ENCODE measurements at regions not wholly inside any gene's neighbourhood (a gene's known extent, or its start where the extent isn't known, plus 50 kb on each side); places are given as distances from the start of the nearest gene placed in this dataset.

GRCh38 chr2:220347626-220348025 lies 720.2 kb downstream of the SLC4A3 start:
- no peak overlapping the region for H3K4me3 ChIP-seq (ENCODE audit: low read depth, low read length)
- TF ChIP-seq, protein P1, sequence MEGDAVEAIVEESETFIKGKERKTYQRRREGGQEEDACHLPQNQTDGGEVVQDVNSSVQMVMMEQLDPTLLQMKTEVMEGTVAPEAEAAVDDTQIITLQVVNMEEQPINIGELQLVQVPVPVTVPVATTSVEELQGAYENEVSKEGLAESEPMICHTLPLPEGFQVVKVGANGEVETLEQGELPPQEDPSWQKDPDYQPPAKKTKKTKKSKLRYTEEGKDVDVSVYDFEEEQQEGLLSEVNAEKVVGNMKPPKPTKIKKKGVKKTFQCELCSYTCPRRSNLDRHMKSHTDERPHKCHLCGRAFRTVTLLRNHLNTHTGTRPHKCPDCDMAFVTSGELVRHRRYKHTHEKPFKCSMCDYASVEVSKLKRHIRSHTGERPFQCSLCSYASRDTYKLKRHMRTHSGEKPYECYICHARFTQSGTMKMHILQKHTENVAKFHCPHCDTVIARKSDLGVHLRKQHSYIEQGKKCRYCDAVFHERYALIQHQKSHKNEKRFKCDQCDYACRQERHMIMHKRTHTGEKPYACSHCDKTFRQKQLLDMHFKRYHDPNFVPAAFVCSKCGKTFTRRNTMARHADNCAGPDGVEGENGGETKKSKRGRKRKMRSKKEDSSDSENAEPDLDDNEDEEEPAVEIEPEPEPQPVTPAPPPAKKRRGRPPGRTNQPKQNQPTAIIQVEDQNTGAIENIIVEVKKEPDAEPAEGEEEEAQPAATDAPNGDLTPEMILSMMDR (IDR thresholded peaks at IDR 0.05; ENCODE audit: borderline replicate concordance, insufficient read depth, low read depth, low read length): no peak

DNA sequence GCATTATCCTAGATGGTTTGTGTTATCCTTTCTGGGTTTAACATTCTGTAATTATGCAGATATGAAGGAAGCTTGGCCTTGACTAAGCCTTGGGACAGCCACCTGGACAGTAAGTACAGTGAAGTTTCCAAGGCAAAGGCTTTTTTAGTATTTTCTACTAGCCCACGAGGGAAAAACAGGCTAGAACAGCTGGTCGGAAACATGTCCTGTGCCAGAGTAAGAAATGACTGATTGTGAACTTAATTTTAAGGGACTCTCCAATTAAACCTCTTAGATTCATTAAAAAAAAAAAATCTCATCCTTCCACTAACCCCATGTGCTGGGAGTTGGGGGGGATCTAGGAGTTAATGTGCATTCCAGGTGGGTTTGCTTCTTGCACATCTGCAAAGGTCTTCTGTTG lies 720.8 kb downstream of the SLC4A3 start:
- no peak overlapping the region for H3K4me3 ChIP-seq (ENCODE audit: low read depth, low read length)
- TF ChIP-seq, protein P1 (IDR thresholded peaks at IDR 0.05; ENCODE audit: borderline replicate concordance, insufficient read depth, low read depth, low read length): no peak

DNA sequence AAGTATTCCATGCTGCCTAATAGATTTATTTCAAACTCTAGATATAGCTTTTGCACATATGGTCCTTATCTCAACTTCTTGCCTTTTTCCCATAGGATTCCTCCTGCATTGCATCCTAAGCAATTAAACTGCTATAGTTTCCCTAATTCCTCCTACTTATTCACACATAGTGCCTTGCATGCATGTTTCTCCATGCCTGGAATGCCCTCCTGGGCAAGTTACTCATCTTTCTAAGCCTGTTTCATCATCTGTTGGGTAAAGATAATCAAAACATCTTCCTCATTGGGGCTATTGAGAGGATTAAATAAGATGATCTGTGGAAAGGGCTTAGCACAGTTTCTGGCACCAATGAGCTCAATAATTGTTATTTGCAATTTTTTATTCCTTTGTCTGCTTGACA lies 726.5 kb downstream of the SLC4A3 start:
- TF ChIP-seq, protein P1 (IDR thresholded peaks at IDR 0.05; ENCODE audit: borderline replicate concordance, insufficient read depth, low read depth, low read length): no peak

DNA sequence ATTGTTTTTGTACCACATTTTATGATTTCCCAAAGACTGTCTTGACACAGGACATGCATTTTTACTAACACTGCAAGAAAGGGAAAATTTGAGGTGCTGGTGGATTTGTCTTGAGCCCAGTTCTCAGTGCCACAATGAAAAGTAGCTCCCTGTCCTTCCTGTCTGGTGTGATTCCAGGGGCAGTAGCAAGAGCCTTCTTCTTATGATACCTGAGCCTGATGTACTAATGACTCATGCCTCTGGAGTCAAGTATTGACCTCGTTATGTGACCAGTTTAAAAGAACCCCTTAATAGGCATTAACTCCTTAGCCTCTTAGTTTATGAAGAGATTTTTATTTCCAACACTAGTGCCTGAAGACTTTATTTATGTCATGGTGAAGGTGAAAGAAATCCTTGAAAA lies 728.6 kb downstream of the SLC4A3 start:
- H3K4me3 ChIP-seq (ENCODE audit: low read depth, low read length): no peak overlapping the region
- TF ChIP-seq, protein P1 (IDR thresholded peaks at IDR 0.05; ENCODE audit: borderline replicate concordance, insufficient read depth, low read depth, low read length): no peak

More for the DNA sequence above, 726.5 kb downstream of the SLC4A3 start:
- no peak overlapping the region for H3K4me3 ChIP-seq (ENCODE audit: low read depth, low read length)

- no peak overlapping the region for H3K4me3 ChIP-seq (ENCODE audit: low read depth, low read length)
- TF ChIP-seq, protein P1 (IDR thresholded peaks at IDR 0.05; ENCODE audit: borderline replicate concordance, insufficient read depth, low read depth, low read length): no peak
These were observed 737.6 kb downstream of the SLC4A3 start for GRCh38 chr2:220365023-220365422.

DNA sequence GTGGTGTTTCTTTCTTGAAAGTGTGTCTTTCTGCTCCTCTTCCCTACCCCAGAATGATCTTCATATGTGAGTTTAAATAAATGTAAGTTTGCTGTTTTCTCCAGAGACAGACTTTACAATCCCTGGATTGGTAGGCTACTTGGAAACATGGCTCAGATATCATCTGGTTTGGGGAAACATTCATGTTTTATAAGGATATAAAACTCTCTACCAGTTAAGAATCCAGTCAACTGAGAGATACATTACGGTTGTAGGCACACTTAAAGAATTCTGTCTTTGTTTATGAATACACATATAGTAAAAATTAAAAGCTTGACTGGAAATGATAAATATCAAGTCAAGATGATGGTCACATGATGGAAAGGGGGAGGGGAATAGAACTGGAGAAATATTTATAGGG lies 739.3 kb downstream of the SLC4A3 start:
- H3K4me3 ChIP-seq (ENCODE audit: low read depth, low read length): no peak overlapping the region
- TF ChIP-seq, protein P1 (IDR thresholded peaks at IDR 0.05; ENCODE audit: borderline replicate concordance, insufficient read depth, low read depth, low read length): no peak

DNA sequence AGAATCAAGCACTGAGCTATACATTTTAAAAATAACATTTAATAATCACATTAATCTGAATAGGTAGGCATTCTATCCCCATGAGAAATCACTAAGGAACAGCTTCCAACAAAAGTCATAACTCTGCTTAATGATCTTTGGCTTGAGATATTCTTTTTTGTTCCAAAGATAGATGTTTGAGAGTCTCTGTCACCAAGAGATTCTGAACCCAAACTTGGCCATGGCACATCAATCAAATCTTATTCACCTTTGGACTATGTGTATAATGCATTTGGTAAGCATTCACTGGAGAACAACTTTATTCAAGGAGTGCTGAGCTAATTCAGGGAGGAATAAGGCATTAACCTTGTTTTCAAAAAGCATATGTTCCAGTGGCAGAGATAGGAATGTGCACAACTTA lies 743.3 kb downstream of the SLC4A3 start:
- TF ChIP-seq, protein P1 (IDR thresholded peaks at IDR 0.05; ENCODE audit: borderline replicate concordance, insufficient read depth, low read depth, low read length): no peak
- H3K4me3 ChIP-seq (ENCODE audit: low read depth, low read length): no peak overlapping the region

Measured in GM12875 (cell line).